22Rv1 (cell line): ENCODE measurements at regions not wholly inside any gene's neighbourhood (a gene's known extent, or its start where the extent isn't known, plus 50 kb on each side); places are given as distances from the start of the nearest gene placed in this dataset.

ENCODE experiments used
- ZFX ChIP-seq: fragments of 450-650 bp; IDR thresholded peaks from 2 replicates; pipeline ENCODE4 v1.6.1; 2017; ENCODE audit warnings: antibody characterized with exemption, borderline replicate concordance
- TF ChIP-seq, protein P1 (sequence below): fragments of 450-650 bp; IDR thresholded peaks from 2 replicates; pipeline ENCODE4 v1.5.1; 2017; ENCODE audit warnings: mild to moderate bottlenecking

DNA sequence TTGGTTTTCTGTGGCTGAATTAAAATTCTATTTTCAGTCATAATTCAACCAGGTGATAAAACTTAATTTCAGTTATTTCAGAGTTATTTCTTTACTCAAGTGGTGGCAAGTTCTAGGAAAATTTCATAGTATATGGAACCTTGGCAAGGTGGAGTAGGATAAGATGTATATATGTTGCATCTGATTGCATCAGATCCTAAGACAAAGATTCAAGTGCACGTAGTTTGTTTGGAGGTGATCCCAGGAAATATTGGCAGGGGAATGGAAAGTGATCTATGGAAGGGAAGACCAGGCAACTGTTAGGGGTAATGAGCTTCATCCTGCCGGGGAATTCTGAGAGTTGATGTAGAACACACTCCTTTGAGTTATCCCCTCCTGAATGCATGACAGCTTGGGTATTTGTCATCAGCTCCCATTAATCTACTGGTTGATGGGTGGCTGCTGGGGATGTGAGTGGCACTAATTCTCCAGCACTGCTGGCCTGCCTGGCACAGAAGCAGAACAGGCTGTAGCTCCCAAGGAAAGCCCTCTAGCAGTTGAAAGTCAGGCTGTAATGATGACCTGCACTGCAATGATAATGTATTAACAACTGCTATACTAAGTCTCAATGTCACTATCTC, 52.2 kb upstream of the TOM1L1 start:
- TF ChIP-seq, protein P1, sequence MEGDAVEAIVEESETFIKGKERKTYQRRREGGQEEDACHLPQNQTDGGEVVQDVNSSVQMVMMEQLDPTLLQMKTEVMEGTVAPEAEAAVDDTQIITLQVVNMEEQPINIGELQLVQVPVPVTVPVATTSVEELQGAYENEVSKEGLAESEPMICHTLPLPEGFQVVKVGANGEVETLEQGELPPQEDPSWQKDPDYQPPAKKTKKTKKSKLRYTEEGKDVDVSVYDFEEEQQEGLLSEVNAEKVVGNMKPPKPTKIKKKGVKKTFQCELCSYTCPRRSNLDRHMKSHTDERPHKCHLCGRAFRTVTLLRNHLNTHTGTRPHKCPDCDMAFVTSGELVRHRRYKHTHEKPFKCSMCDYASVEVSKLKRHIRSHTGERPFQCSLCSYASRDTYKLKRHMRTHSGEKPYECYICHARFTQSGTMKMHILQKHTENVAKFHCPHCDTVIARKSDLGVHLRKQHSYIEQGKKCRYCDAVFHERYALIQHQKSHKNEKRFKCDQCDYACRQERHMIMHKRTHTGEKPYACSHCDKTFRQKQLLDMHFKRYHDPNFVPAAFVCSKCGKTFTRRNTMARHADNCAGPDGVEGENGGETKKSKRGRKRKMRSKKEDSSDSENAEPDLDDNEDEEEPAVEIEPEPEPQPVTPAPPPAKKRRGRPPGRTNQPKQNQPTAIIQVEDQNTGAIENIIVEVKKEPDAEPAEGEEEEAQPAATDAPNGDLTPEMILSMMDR: no peak
- TF ChIP-seq ZFX: no peak
